Cardiac fibroblast (primary cell): ENCODE measurements at regions not wholly inside any gene's neighbourhood (a gene's known extent, or its start where the extent isn't known, plus 50 kb on each side); places are given as distances from the start of the nearest gene placed in this dataset.

ENCODE experiments used
- DNase-seq, 2 donors: peaks; one replicate each; pipeline versions ENCODE4 v3.0.0 to v3.0.0-alpha.2; 2010; ENCODE audit warnings: low read depth in 2 of 2
- H3K4me3 ChIP-seq, 2 donors: replicated peaks in 1 of 2; 1 replicate in 1 of 2; 2 replicates in 1 of 2; pipeline ENCODE4 v1.5.1; 2011; ENCODE audit warnings: low read depth in 2 of 2, low read length in 2 of 2, mild to moderate bottlenecking in 2 of 2, moderate library complexity in 1 of 2
- CTCF ChIP-seq: IDR thresholded peaks from one replicate; pipeline ENCODE4 v1.5.1; 2011; ENCODE audit warnings: low read depth, mild to moderate bottlenecking, low read length, inconsistent platforms

DNA sequence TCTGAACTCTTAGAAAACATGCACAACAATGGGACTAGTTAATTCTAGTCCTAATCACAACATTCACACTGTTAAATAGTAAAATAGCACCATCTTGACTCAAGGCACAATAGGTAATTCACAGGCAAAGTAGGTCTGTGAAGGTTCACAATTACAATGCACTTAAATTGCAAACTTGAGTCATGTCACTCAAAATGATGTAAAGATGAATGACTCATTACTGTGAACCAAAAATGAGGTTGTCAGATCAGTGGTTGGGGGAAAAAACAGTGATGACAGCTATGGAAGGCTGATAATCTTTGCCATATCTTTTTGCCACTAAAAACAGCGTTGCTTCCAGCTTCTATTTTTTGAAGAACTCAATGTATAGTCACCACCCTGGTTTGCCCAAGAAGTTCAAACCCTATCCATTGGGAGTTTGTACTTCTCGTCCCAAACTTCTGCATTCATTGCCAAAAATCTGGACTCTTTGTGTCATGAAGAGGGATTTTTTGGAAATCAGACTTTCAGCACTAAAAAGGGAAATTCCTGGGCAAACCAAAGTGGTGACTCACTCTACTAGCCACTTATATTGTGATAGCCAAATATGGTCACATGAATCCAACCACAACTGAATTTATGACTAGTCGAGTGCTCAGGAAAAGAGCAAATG, 200.9 kb upstream of the TMTC4 start:
- DNase-seq = peak; percentile 63 to 96
- H3K4me3 ChIP-seq = no peak overlapping the region
- no peak for TF ChIP-seq CTCF

DNA sequence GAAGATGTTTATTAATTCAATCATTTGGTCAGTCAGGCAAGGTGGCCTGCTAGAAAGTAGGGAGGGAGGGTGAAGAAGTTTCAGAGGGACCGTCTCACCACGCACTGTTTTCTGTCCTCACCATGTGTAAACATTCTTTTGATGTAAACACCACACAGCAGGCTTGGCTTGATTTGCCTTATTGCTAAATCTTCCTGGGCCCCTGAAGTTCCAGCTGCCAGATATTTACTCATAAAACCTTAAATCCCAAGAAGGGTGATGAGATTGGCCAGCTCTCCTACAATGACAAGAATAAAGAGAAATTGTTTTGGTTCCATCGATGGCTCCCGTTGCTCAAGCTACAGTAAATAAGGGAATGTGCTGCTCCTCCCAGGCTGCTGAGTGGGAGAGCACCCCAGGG, 198.2 kb upstream of the TMTC4 start:
- no peak for TF ChIP-seq CTCF
- H3K4me3 ChIP-seq = no peak overlapping the region
- DNase-seq = peak in 1 of 2 donors; percentile 33

DNA sequence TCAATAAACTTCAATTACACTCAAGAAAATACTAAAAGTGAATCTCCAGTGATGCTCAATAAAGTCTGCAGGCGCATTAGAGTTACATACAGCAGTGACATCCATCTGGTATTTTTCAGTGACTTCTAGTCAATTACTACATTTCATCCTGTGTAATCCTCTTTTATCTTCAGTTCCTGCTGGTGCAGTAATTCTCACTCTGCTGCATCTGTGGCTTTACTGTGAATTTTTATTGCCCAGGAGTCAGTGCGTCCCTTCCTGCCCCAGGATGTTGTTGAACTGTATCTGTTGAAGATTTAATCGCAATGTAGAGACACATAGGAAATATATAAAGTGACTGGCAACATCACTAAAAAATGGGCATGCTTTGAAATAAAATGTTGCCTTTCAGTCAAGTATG, 196.3 kb upstream of the TMTC4 start:
- no peak for TF ChIP-seq CTCF
- H3K4me3 ChIP-seq = no peak overlapping the region
- DNase-seq = no peak

DNA sequence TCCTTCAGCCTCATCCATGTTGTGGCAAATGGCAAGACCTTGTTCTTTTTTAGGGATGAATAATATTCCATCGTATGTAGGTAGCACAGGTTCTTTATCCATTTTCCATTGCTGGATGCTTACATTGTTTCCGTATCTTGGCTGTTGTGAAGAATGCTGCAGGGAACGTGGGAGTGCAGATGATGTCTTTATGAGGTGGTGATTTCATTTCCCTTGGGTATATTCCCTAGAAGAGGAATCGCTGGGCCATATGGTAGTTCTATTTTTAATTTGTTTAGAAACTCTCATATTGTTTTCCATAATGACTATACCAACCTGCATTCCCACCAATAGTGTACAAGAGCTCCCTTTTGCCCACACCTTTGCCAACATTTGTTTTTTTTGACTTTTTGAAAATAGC, 186.3 kb upstream of the TMTC4 start:
- peak in 1 of 2 donors; percentile 42 for DNase-seq
- TF ChIP-seq CTCF = no peak
- H3K4me3 ChIP-seq = no peak overlapping the region

DNA sequence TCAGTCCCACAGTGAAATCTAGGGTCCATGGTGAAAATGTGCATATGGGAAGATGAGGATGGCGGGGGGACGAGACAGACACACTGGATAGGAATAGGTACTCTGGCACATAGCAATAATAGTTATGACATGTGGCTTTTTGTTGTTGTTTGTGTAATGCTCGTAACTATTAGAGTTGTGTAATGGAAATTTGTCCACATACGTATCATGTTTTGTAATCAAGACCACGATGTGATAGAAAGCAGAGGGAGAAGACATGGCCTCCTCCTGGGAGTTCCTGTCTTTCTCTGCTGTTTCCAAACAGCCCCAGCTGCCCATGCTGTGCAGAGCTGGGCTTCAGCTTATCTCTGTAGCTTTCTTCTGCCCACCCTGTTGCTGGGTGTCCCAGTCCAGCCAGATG, 185.3 kb upstream of the TMTC4 start:
- no peak for TF ChIP-seq CTCF
- DNase-seq = peak in 1 of 2 donors; percentile 7
- H3K4me3 ChIP-seq = no peak overlapping the region

DNA sequence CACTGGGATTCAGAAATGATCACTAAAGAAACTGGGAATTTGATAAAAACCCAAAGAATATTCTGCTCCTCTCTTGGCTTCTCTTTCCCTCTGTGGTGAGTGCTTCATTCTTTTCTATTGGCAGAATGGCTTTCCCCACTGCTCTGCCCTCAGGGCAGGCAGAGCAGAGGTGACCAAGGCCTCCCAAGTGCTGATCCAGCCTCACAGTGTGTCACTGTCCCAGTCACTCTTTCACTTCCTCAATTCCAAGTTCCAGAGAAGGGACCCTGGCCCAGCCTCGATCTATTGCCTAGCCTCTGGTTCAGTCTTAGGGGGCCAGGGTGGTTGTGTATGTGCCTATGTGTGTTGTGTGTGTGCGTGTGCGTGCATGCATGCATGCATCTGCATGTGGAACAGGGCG, 180.6 kb upstream of the TMTC4 start:
- no peak overlapping the region for H3K4me3 ChIP-seq
- no peak for TF ChIP-seq CTCF
- no peak for DNase-seq

- no peak for DNase-seq
These were observed 179.4 kb upstream of the TMTC4 start for GRCh38 chr13:100854006-100854405.

More at GRCh38 chr13:100854006-100854405, 179.4 kb upstream of the TMTC4 start:
- no peak for TF ChIP-seq CTCF
- no peak overlapping the region for H3K4me3 ChIP-seq
